ENCODE measurements at regions not wholly inside any gene's neighbourhood (a gene's known extent, or its start where the extent isn't known, plus 50 kb on each side); places are given as distances from the start of the nearest gene placed in this dataset.

DNA sequence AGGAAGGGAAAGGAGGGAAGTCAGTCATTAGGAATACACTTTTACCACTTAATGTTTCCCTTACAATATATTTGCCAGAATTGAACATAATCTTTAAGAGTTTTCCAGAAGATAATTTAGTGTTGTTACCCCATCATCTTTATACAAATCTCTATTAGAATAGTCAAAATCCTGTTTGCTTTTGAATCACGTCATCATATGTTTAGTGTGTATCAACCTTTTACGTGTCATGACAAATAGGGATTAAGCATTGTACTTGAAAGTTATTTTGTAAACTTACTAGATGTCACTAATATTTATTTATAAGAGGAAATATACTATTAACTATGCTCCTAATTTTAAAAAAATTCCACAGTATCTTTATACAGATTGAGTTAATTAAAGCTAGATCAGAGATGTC, 1899.5 kb downstream of the MAT2B start:
- TF ChIP-seq, protein P1, sequence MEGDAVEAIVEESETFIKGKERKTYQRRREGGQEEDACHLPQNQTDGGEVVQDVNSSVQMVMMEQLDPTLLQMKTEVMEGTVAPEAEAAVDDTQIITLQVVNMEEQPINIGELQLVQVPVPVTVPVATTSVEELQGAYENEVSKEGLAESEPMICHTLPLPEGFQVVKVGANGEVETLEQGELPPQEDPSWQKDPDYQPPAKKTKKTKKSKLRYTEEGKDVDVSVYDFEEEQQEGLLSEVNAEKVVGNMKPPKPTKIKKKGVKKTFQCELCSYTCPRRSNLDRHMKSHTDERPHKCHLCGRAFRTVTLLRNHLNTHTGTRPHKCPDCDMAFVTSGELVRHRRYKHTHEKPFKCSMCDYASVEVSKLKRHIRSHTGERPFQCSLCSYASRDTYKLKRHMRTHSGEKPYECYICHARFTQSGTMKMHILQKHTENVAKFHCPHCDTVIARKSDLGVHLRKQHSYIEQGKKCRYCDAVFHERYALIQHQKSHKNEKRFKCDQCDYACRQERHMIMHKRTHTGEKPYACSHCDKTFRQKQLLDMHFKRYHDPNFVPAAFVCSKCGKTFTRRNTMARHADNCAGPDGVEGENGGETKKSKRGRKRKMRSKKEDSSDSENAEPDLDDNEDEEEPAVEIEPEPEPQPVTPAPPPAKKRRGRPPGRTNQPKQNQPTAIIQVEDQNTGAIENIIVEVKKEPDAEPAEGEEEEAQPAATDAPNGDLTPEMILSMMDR (IDR thresholded peaks at IDR 0.05; ENCODE audit: low read depth, low read length) = no peak
- TF ChIP-seq, protein P2, sequence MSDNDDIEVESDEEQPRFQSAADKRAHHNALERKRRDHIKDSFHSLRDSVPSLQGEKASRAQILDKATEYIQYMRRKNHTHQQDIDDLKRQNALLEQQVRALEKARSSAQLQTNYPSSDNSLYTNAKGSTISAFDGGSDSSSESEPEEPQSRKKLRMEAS (IDR thresholded peaks at IDR 0.05; ENCODE audit: low read depth, low read length) = no peak
- no peak for TF ChIP-seq POLR2A (IDR thresholded peaks at IDR 0.05; ENCODE audit: extremely low read depth, insufficient read length)
- TF ChIP-seq MYC (IDR thresholded peaks at IDR 0.05; ENCODE audit: low read depth, low read length) = no peak

Data from NB4 (cell line).